ENCODE measurements at regions not wholly inside any gene's neighbourhood (a gene's known extent, or its start where the extent isn't known, plus 50 kb on each side); places are given as distances from the start of the nearest gene placed in this dataset.

GRCh38 chr17:74152591-74153455 lies 50.7 kb upstream of the RPL38 start:
- no peak for TF ChIP-seq CTCF (conservative IDR thresholded peaks at IDR 0.05 in 1 of 2, IDR thresholded peaks at IDR 0.05 in 1 of 2; ENCODE audit: extremely low read depth in 1 of 2, insufficient read depth in 1 of 2, low read depth in 1 of 2, low read length in 2 of 2)
- no peak for TF ChIP-seq EZH2 (IDR thresholded peaks at IDR 0.05; ENCODE audit: borderline replicate concordance, low read length)
